Stomach smooth muscle (tissue), 2 donors: ENCODE measurements at regions not wholly inside any gene's neighbourhood (a gene's known extent, or its start where the extent isn't known, plus 50 kb on each side); places are given as distances from the start of the nearest gene placed in this dataset.

Source experiments
- H3K27ac ChIP-seq: one replicate; pipeline ENCODE4 v1.7.0; 2013; ENCODE audit warnings: mild to moderate bottlenecking, low read length, inconsistent platforms
- H3K27me3 ChIP-seq, 2 donors: one replicate each; pipeline ENCODE4 v1.7.0; 2013; ENCODE audit warnings: low read length in 2 of 2; ENCODE audit not compliant: insufficient read depth in 2 of 2, control insufficient read depth in 1 of 2
- H3K36me3 ChIP-seq, 2 donors: one replicate each; pipeline ENCODE4 v1.7.0; 2013; ENCODE audit warnings: low read length in 2 of 2; ENCODE audit not compliant: control insufficient read depth in 2 of 2, insufficient read depth in 2 of 2
- H3K4me1 ChIP-seq: one replicate; pipeline ENCODE4 v1.7.0; 2013; ENCODE audit warnings: low read length; ENCODE audit not compliant: control insufficient read depth, insufficient read depth
- H3K4me3 ChIP-seq, 2 donors: one replicate each; pipeline ENCODE4 v1.7.0; 2013; ENCODE audit warnings: low read length in 2 of 2
- H3K9ac ChIP-seq, 2 donors: one replicate each; pipeline ENCODE4 v1.7.0; 2013; ENCODE audit warnings: low read length in 2 of 2, mild to moderate bottlenecking in 1 of 2
- H3K9me3 ChIP-seq, 2 donors: one replicate each; pipeline ENCODE4 v1.7.0; 2013; ENCODE audit warnings: low read length in 2 of 2; ENCODE audit not compliant: control insufficient read depth in 2 of 2
- donor health status: healthy.
- donor health status: Pancreatic carcinoma.

DNA sequence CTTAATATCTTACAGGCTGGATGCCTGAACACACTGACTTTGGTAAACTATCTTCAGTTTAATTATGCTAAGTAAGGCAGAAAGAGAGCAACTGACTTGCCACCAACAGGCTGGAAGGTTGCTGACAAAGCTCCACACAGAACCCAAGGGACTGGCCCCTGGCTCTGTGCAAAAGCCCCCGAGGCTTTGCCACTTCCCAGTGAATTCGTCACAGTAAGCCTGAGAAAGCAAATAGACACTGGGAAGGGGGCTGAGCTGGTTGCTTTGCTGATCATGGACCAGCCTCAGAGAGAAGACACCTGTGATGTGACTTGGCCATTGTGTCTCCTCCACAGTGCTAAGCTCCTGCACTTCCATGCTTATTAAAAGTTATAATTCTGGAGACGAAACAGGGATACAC is 91.7 kb downstream of the BLID start:
- H3K27me3 ChIP-seq = no peaks in the 10 kb centered on the region
- no peaks in the 10 kb centered on the region for H3K9me3 ChIP-seq
- H3K36me3 ChIP-seq = peaks cover 0 to 3% of the 10 kb centered on the region in 2 donors
- no peaks in the 10 kb centered on the region for H3K4me1 ChIP-seq
- no peak overlapping the region for H3K27ac ChIP-seq
- H3K4me3 ChIP-seq = no peak overlapping the region
- H3K9ac ChIP-seq = no peak overlapping the region

DNA sequence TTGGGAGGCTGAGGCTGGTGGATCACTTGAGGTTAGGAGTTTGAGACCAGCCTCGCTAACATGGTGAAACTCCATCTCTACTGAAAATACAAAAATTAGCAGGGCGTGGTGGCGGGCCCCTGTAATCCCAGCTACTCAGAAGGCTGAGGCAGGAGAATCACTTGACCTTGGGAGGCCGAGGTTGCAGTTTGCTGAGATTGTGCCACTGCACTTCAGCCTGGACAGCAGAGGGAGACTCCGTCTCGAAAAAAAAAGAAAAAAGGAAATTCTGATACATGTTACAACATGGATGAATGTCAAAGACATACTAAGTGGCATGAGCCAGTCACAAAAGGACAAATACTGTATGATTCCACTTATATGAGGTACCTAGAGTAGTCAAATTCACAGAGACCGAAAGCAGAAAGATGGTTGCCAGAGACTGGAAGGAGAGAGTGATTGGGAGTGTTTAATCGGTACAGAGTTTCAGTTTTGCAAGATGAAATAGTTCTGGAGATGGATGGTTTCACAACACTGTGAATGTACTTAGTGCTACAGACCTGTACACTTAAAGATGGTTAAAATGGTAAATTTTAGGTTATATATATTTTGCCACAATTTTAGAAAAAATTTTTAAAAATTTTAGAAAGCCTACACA is 92.3 kb downstream of the BLID start:
- no peak overlapping the region for H3K4me3 ChIP-seq
- H3K4me1 ChIP-seq = no peaks in the 10 kb centered on the region
- no peaks in the 10 kb centered on the region for H3K27me3 ChIP-seq
- peaks cover 0 to 3% of the 10 kb centered on the region in 2 donors for H3K36me3 ChIP-seq
- no peak overlapping the region for H3K27ac ChIP-seq
- H3K9ac ChIP-seq = no peak overlapping the region
- no peaks in the 10 kb centered on the region for H3K9me3 ChIP-seq

DNA sequence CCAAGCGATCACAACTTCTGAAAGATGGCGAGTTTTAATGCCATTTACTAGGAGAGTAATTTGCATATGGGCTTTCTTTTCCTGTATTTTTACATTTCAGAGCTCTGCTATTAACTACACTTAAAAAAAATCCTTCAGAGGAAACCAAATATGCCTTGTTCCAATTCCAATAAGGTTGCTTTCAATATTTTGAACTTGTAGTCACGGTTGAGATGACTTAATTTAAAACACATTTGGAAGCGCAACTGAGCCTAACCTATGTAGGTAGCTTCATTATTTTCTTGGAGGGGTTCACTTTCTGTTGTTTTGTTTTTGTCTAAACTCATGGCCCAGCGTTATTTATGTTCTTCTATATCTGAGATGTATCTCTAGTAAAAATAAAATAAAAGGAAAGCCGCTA is 93.4 kb downstream of the BLID start:
- H3K9me3 ChIP-seq = no peaks in the 10 kb centered on the region
- H3K9ac ChIP-seq = no peak overlapping the region
- no peak overlapping the region for H3K4me3 ChIP-seq
- H3K36me3 ChIP-seq = no peaks in the 10 kb centered on the region
- no peak overlapping the region for H3K27ac ChIP-seq
- H3K4me1 ChIP-seq = no peaks in the 10 kb centered on the region
- H3K27me3 ChIP-seq = no peaks in the 10 kb centered on the region

DNA sequence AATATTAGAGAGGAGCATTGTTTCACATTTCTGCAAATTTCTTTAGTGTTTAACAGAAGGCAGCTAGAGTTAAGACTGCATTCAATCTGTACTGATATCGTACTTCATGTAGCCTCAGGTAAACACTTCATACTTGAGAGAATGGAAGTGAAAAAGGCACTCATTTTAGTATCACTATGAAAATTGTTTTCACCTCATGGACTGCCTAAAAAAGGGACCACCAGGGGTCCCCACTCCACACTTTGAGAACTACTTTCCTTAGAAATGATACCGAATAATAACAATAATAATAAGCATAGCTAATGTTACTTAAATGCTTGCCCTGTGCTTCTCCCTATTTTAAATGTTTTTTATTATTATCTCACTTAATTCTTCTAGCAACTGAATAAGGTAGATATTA is 95.1 kb downstream of the BLID start:
- no peaks in the 10 kb centered on the region for H3K4me1 ChIP-seq
- no peak overlapping the region for H3K4me3 ChIP-seq
- no peak overlapping the region for H3K27ac ChIP-seq
- no peaks in the 10 kb centered on the region for H3K36me3 ChIP-seq
- no peaks in the 10 kb centered on the region for H3K27me3 ChIP-seq
- H3K9me3 ChIP-seq = no peaks in the 10 kb centered on the region
- H3K9ac ChIP-seq = no peak overlapping the region

DNA sequence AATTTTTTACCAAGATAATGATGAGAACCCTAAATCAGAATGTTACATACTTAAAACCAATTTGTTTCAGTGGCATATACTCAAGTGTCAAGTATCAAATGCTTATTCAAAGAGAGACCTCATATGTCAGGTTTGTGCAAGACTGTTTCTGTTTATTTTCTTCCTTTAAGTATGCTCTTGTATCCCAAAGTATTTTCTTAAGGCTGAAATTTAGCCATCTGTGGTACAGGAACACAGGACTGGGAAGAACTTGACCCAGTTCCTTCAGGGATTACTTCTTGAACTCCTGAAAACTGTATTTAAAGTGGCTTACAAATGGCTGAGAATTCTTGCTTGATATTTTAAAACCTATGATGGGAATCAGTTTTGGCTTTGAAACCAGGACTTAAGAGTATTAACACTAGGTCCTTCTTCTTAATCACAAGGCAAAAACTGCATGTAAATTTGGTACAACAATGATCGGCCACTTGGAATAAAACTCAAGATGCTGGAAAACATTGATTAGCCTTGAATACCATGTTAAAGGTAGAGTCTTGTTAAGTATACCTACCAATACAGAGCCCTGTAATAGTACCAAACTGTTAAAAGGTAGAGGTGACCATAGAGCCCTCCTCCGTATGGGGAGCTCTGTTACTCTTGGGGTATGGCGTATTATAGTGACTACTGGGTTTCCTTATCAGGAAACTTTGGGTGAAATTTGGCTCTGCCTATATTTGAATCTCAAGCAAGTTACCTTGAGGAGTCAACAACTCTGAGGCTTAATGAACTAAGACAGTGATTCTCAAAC is 95.9 kb downstream of the BLID start:
- Histone ChIP-seq H3K36me3 (no peaks in the 10 kb centered on the region), H3K27me3 (no peaks in the 10 kb centered on the region)

DNA sequence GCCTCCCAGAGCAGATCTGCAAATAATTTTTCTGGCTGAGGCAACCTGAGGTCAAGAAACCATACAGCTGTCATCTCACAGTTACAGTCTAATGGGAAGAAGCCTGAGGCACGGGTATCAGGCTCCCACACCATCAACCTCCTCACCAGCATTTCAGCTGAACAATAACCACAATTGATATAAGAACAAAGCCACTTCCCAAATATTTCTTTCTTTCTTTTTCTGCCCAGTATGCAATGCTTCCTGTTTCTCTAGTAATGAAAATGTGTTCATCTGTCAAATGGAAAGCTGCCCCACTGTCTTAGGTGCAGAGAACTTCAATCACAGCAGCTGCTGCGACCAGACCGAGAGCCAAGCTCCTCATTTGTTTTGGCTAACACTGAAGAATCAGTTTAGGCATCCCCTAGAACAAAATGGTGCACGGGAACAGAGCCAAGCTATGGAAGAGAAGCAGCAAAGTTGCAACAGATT is 108.4 kb downstream of the BLID start:
- Histone ChIP-seq H3K27ac (no peak overlapping the region), H3K4me3 (peak overlapping the region in 1 of 2 donors; percentile 22), H3K9ac (no peak overlapping the region), H3K9me3 (no peaks in the 10 kb centered on the region), H3K27me3 (no peaks in the 10 kb centered on the region), H3K36me3 (no peaks in the 10 kb centered on the region), H3K4me1 (peaks cover 6% of the 10 kb centered on the region)

More for the DNA sequence above, 95.9 kb downstream of the BLID start:
- H3K4me3 ChIP-seq = no peak overlapping the region
- H3K27ac ChIP-seq = no peak overlapping the region
- H3K4me1 ChIP-seq = no peaks in the 10 kb centered on the region
- no peak overlapping the region for H3K9ac ChIP-seq
- H3K9me3 ChIP-seq = no peaks in the 10 kb centered on the region

DNA sequence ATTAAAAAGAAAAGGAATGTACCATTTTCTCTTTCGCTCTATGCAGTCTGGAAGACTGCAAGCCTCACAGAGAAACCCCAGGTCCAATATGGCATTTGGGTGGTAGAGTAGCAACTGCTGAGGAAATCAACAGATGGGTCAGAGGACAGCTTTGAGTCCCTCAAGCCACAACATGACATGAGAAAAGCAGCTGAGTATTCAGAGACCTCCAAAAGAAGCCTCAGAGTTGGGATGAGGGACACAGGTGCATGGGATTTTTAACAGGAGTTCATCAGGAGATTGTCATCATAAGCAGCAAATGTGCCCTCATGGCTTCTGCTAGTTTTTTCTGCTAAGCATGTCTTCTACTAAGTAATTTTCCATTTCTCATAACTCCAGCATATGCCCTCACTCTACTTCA is 111.6 kb downstream of the BLID start:
- Histone ChIP-seq H3K36me3 (no peaks in the 10 kb centered on the region), H3K27me3 (no peaks in the 10 kb centered on the region), H3K9me3 (no peaks in the 10 kb centered on the region), H3K9ac (no peak overlapping the region), H3K4me3 (no peak overlapping the region), H3K27ac (no peak overlapping the region), H3K4me1 (peaks cover 6% of the 10 kb centered on the region)

DNA sequence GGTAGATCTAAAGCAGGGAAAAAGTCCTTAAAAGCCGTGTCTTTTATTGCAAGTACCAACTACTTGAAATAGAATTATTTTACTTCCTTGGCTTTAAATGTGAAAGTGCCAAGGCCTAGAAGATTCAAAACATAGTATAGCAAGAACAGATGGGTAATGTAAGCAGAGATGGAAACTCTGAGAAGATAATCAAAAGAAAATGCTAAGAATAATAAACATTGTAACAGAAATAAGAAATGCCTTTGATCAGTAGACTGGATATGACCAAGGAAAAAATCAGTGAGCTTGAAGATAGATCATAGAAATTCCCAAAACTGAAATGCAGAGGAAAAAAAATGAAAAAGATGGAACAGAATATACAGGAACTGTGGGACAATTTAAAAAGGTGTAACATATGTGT is 113.1 kb downstream of the BLID start:
- no peak overlapping the region for H3K9ac ChIP-seq
- peaks cover 6% of the 10 kb centered on the region for H3K4me1 ChIP-seq
- no peak overlapping the region for H3K27ac ChIP-seq

DNA sequence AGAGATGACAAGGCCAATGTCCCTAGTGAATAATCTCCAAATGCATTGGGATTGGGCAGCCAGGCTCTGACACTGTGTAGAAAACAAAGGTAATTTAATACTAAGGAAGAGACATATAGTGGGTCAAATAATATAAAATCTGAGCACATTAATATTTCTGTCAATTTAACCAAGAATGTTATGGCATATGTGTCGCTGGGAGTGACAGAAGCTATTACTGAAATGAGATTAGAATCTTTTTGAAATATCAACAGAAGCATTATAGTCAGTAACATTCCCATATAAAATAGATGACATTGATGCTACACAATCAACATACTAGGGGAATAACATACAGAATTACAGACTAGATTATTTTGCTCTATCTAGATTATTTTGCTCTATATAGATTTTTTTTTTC is 114.0 kb downstream of the BLID start:
- Histone ChIP-seq H3K36me3 (no peaks in the 10 kb centered on the region), H3K27me3 (no peaks in the 10 kb centered on the region), H3K9me3 (no peaks in the 10 kb centered on the region), H3K9ac (no peak overlapping the region), H3K4me3 (no peak overlapping the region), H3K27ac (no peak overlapping the region), H3K4me1 (no peaks in the 10 kb centered on the region)

More for the DNA sequence above, 113.1 kb downstream of the BLID start:
- Histone ChIP-seq H3K27me3 (no peaks in the 10 kb centered on the region), H3K36me3 (no peaks in the 10 kb centered on the region), H3K4me3 (no peak overlapping the region), H3K9me3 (no peaks in the 10 kb centered on the region)

DNA sequence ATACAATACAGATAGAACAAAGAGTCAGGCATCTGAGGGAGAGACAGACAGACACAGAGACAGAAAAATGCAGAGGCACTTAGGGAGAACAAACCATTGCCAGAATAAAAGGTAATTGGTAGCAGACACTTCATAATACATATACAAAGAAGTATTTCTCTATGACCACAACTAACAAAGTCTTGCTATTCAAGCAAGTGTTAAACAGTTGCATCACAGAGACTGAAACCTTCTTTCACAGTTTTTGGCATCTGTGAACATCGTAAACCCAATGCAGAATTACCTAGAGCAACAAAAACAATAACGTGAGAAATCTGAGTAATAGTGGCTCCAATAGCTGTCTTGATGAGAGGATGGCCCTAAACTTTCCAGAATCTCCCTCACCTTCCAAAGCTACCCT is 116.4 kb downstream of the BLID start:
- H3K4me1 ChIP-seq = no peaks in the 10 kb centered on the region
- H3K9ac ChIP-seq = no peak overlapping the region
- no peak overlapping the region for H3K4me3 ChIP-seq
- no peaks in the 10 kb centered on the region for H3K9me3 ChIP-seq
- no peaks in the 10 kb centered on the region for H3K27me3 ChIP-seq
- no peaks in the 10 kb centered on the region for H3K36me3 ChIP-seq
- no peak overlapping the region for H3K27ac ChIP-seq

DNA sequence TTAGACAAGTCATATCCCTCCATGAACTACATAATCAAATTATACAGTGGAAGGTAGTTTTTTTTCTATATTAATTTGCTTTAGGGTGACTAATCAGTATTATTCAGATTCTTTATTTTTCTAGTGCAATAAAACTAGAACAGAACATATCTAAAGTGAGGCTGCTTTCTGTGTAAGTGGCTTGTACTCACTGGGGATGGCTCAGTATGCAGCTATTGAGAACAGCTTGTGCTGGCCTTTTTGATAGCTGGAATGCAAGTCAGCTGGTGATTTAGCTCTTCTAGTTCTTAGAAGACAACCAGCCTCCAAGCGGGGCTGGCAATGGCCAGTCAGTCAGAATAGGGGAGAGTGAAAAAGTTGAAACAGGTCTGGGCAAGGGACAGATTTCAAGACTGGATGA is 119.4 kb downstream of the BLID start:
- Histone ChIP-seq H3K27ac (no peak overlapping the region), H3K4me3 (no peak overlapping the region), H3K9ac (no peak overlapping the region), H3K27me3 (no peaks in the 10 kb centered on the region), H3K9me3 (no peaks in the 10 kb centered on the region), H3K4me1 (no peaks in the 10 kb centered on the region), H3K36me3 (no peaks in the 10 kb centered on the region)
